Type B pancreatic cell (in vitro differentiated cells): ENCODE measurements at regions not wholly inside any gene's neighbourhood (a gene's known extent, or its start where the extent isn't known, plus 50 kb on each side); places are given as distances from the start of the nearest gene placed in this dataset.

Source experiments
- DNase-seq: peaks from one replicate; pipeline ENCODE4 v3.0.0; 2021; ENCODE audit warnings: mixed read lengths; ENCODE audit not compliant: unreplicated experiment; ENCODE audit errors: extremely low spot score
- H3K27ac Mint-ChIP-seq: 2 replicates; pipeline ENCODE4 v1.8.0; 2021; ENCODE audit warnings: mild to moderate bottlenecking, mixed read lengths
- H3K27me3 Mint-ChIP-seq: 2 replicates; pipeline ENCODE4 v1.8.0; 2021; ENCODE audit warnings: mixed read lengths
- H3K36me3 Mint-ChIP-seq: 2 replicates; pipeline ENCODE4 v1.8.0; 2021; ENCODE audit warnings: mixed read lengths
- H3K4me1 Mint-ChIP-seq: one replicate; pipeline ENCODE4 v1.8.0; 2021; ENCODE audit warnings: mixed read lengths; ENCODE audit not compliant: unreplicated experiment
- H3K4me3 Mint-ChIP-seq: 2 replicates; pipeline ENCODE4 v1.8.0; 2021; ENCODE audit warnings: mild to moderate bottlenecking, mixed read lengths
- H3K9me3 Mint-ChIP-seq: 2 replicates; pipeline ENCODE4 v1.8.0; 2021; ENCODE audit warnings: mixed read lengths
- CTCF ChIP-seq: fragments of 200-600 bp; sonication (generic); conservative IDR thresholded peaks from 2 replicates; pipeline ENCODE4 v1.5.0; 2021; ENCODE audit warnings: antibody characterized with exemption, mild to moderate bottlenecking

- Mint-ChIP-seq H3K9me3 (no peaks in the 10 kb centered on the region), H3K4me3 (no peak overlapping the region), H3K36me3 (no peaks in the 10 kb centered on the region), H3K27ac (no peak overlapping the region), H3K27me3 (peaks cover 13% of the 10 kb centered on the region), H3K4me1 (peaks cover 3% of the 10 kb centered on the region)
- no peak for DNase-seq
- TF ChIP-seq CTCF = no peak
These were observed 116.7 kb downstream of the SPCS3 start for GRCh38 chr4:176436293-176436973.

GRCh38 chr4:176437756-176438155, 118.0 kb downstream of the SPCS3 start:
- peaks cover 5% of the 10 kb centered on the region for H3K27me3 Mint-ChIP-seq
- no peaks in the 10 kb centered on the region for H3K36me3 Mint-ChIP-seq
- TF ChIP-seq CTCF = no peak
- no peak overlapping the region for H3K27ac Mint-ChIP-seq
- no peaks in the 10 kb centered on the region for H3K9me3 Mint-ChIP-seq
- H3K4me1 Mint-ChIP-seq = peaks cover 3% of the 10 kb centered on the region
- DNase-seq = no peak
- no peak overlapping the region for H3K4me3 Mint-ChIP-seq

DNA sequence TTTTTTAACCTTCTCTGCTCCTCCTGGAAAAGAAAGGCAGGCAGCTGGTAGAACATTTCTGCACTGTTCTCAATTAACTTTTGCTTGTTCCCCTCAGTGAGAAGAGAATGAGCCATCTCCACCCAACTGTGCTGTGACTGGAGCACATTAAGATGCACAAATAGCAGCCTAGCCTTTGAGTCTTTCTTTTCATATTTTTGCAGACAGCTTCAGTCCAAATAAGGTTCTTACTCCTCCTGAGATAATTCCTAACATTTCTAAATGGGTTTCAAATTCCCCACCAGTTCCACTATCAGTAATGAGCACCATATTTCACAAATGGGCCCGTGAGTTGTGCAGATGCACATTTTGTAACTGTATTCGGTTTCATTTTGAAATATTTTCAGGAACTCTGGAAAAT, 118.6 kb downstream of the SPCS3 start:
- H3K4me1 Mint-ChIP-seq = peaks cover 4% of the 10 kb centered on the region
- H3K27me3 Mint-ChIP-seq = peaks cover 4% of the 10 kb centered on the region
- H3K4me3 Mint-ChIP-seq = no peak overlapping the region
- TF ChIP-seq CTCF = no peak
- no peak for DNase-seq
- no peak overlapping the region for H3K27ac Mint-ChIP-seq
- H3K36me3 Mint-ChIP-seq = no peaks in the 10 kb centered on the region
- H3K9me3 Mint-ChIP-seq = no peaks in the 10 kb centered on the region

DNA sequence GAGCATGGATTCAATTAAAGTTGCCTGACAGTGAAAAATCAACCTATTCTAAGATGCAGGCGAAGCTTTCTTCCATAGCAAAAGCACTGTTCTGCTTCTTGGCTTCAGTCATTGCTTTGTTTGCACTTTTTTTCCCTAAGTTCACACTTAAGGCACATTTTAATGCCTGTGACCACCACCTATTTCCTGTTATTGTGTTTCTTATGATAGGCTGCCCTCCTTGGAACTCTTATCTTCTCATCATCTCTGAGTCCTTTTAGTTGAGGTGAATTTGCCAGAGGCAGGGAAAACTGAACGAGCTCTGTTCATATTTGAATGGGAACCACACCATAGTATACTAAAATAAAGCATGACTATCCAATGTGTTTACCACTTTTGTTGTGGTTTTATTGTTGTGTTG, 119.8 kb downstream of the SPCS3 start:
- Mint-ChIP-seq H3K4me3 (no peak overlapping the region), H3K27me3 (peaks cover 4% of the 10 kb centered on the region), H3K27ac (no peak overlapping the region), H3K36me3 (no peaks in the 10 kb centered on the region), H3K4me1 (peaks cover 12% of the 10 kb centered on the region), H3K9me3 (peaks cover 3% of the 10 kb centered on the region)
- TF ChIP-seq CTCF = no peak
- no peak for DNase-seq

DNA sequence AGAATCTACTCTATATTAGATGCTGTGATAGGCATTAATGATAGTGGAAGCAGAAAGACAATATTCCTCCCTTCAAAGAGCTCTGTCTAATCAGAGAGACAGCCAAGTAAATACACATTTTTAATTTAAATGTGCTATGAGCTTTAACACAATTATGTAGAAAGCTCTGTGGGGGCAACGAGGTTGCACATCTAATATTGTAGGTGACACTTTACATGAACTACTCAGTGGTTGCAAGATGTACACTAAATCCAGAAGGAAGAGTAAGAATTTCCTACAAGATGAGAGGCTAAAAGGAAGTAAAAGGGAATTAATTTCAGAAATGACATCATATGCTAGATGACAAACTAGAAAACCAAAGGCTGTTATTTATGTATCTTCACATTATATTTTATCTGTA, 120.9 kb downstream of the SPCS3 start:
- no peak overlapping the region for H3K27ac Mint-ChIP-seq

More for the DNA sequence above, 120.9 kb downstream of the SPCS3 start:
- DNase-seq = no peak
- no peaks in the 10 kb centered on the region for H3K36me3 Mint-ChIP-seq
- H3K4me1 Mint-ChIP-seq = peaks cover 12% of the 10 kb centered on the region
- no peaks in the 10 kb centered on the region for H3K27me3 Mint-ChIP-seq
- no peak for TF ChIP-seq CTCF
- peaks cover 3% of the 10 kb centered on the region for H3K9me3 Mint-ChIP-seq
- no peak overlapping the region for H3K4me3 Mint-ChIP-seq
